ENCODE measurements at regions not wholly inside any gene's neighbourhood (a gene's known extent, or its start where the extent isn't known, plus 50 kb on each side); places are given as distances from the start of the nearest gene placed in this dataset.

GRCh38 chrX:110853610-110854009, 58.0 kb upstream of the CHRDL1 start:
- RAD21 ChIA-PET (ENCODE audit: low non-redundant PET in 1 of 2, low total read pairs in 2 of 2, uncharacterized antibody in 2 of 2, unreplicated experiment in 2 of 2) = interaction anchor here in 1 of 2 experiments (0.6 kb wide), 1 partner anchor 396 kb away, joined by 3 read pairs; no protein-coding TSS in a partner anchor
- intact Hi-C loops (cut with micrococcal nuclease) = loop anchor here (5.0 kb wide), 1 partner anchor 389 kb away; no protein-coding TSS in a partner anchor
- no peak for DNase-seq (ENCODE audit: low read depth, low spot score)
- Histone ChIP-seq H3K4me1 (ENCODE audit: control insufficient read depth in 1 of 2, insufficient read depth in 2 of 2, low read length in 2 of 2) (peaks cover 0 to 4% of the 10 kb centered on the region in 2 experiments; a peak in 1 of 4 replicates), H3K27ac (ENCODE audit: low read depth, low read length) (no peak overlapping the region), H3K9ac (ENCODE audit: low read length) (no peak overlapping the region), H3K4me3 (replicated peaks in 1 of 2; ENCODE audit: low read depth in 1 of 2, low read length in 2 of 2) (no peak overlapping the region), H3K27me3 (ENCODE audit: insufficient read depth, low read length) (no peaks in the 10 kb centered on the region), H3K79me2 (ENCODE audit: insufficient read depth, low read length) (no peaks in the 10 kb centered on the region), H3K9me3 (ENCODE audit: control insufficient read depth in 1 of 2, insufficient read depth in 1 of 2, low read depth in 1 of 2, low read length in 2 of 2) (no peaks in the 10 kb centered on the region), H3K9me2 (ENCODE audit: insufficient read depth) (no peaks in the 10 kb centered on the region), H3K36me3 (ENCODE audit: control insufficient read depth in 1 of 2, insufficient read depth in 2 of 2, low read length in 2 of 2) (no peaks in the 10 kb centered on the region), H4K20me1 (ENCODE audit: insufficient read depth) (no peaks in the 10 kb centered on the region), H3K4me2 (ENCODE audit: low read length) (no peak overlapping the region), H2AFZ (ENCODE audit: low read depth, low read length, poor library complexity, severe bottlenecking) (no peak overlapping the region)
- TF ChIP-seq FOSL1 (IDR thresholded peaks at IDR 0.05; ENCODE audit: low read depth) = no peak
- no peak for TF ChIP-seq CBX3 (IDR thresholded peaks at IDR 0.05; ENCODE audit: low read depth)
- TF ChIP-seq, protein P1, sequence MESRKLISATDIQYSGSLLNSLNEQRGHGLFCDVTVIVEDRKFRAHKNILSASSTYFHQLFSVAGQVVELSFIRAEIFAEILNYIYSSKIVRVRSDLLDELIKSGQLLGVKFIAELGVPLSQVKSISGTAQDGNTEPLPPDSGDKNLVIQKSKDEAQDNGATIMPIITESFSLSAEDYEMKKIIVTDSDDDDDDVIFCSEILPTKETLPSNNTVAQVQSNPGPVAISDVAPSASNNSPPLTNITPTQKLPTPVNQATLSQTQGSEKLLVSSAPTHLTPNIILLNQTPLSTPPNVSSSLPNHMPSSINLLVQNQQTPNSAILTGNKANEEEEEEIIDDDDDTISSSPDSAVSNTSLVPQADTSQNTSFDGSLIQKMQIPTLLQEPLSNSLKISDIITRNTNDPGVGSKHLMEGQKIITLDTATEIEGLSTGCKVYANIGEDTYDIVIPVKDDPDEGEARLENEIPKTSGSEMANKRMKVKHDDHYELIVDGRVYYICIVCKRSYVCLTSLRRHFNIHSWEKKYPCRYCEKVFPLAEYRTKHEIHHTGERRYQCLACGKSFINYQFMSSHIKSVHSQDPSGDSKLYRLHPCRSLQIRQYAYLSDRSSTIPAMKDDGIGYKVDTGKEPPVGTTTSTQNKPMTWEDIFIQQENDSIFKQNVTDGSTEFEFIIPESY (IDR thresholded peaks at IDR 0.05; ENCODE audit: extremely low read depth, insufficient replicate concordance, low read length) = no peak
- TF ChIP-seq EGR1 (IDR thresholded peaks at IDR 0.05; ENCODE audit: low read depth) = no peak
- peak; percentile 4 to 15 (median 12); a peak in 1 of 6 replicates for TF ChIP-seq CTCF (IDR thresholded peaks at IDR 0.05 in 2 of 3, conservative IDR thresholded peaks at IDR 0.05 in 1 of 3; ENCODE audit: borderline replicate concordance in 1 of 3, insufficient read depth in 1 of 3, low read depth in 2 of 3, low read length in 2 of 3)
- no peak for TF ChIP-seq ZFX (IDR thresholded peaks at IDR 0.05)
- POLR2A ChIA-PET = no interaction called here
- peak; percentile 61; the same call in 1 of the 2 replicates for ATAC-seq
- no TSS peak for BruUV-seq (replicated peaks)
- CTCF ChIA-PET = interaction anchor here (0.7 to 2.1 kb wide), 5 partner anchors 17 to 441 kb away, joined by 3 to 10 read pairs (median 4); no protein-coding TSS in a partner anchor
